B cell (primary cell): ENCODE measurements at regions not wholly inside any gene's neighbourhood (a gene's known extent, or its start where the extent isn't known, plus 50 kb on each side); places are given as distances from the start of the nearest gene placed in this dataset.

Experiments used
- ATAC-seq: fragments of 200-7000 bp; cut with Tn5 transposase; one replicate; pipeline ENCODE4 v1.10.0; 2021; ENCODE audit warnings: low read depth, mild to moderate bottlenecking, moderate number of reproducible peaks, moderate library complexity
- CTCF ChIA-PET: fragments of 350-600 bp; sonication (Branson Sonifier 250); formaldehyde crosslinking; loops from one replicate; lab custom pipeline; 2021; ENCODE audit warnings: antibody characterized with exemption, inconsistent platforms; lab: Charles Lee
- POLR2A ChIA-PET: fragments of 350-600 bp; sonication (Branson Sonifier 250); formaldehyde crosslinking; loops from one replicate; lab custom pipeline; 2021; ENCODE audit warnings: antibody characterized with exemption; lab: Charles Lee
- DNase-seq: peaks from one replicate; pipeline ENCODE4 v3.0.0; 2013
- H2AFZ ChIP-seq: 2 replicates; pipeline ENCODE4 v1.6.1; 2012; ENCODE audit warnings: mild to moderate bottlenecking, low read depth, low read length; ENCODE audit not compliant: insufficient read depth, poor library complexity, severe bottlenecking
- H3K27ac ChIP-seq, 2 donors: 1 replicate in 1 of 2; 2 replicates in 1 of 2; pipeline ENCODE4 v1.5.1; 2012 to 2013; ENCODE audit warnings: low read length in 2 of 2, mild to moderate bottlenecking in 2 of 2, moderate library complexity in 1 of 2
- H3K27me3 ChIP-seq, 4 experiments: fragments of 200-600 bp in 1 of 4; sonication (generic) in 1 of 4; replicated peaks in 1 of 4; 1 replicate in 2 of 4; 2 replicates in 2 of 4; pipeline versions ENCODE4 v1.6.1 to v1.7.0; 2013 to 2016; ENCODE audit warnings: low read length in 3 of 4, mild to moderate bottlenecking in 2 of 4, mixed read lengths in 1 of 4, moderate library complexity in 1 of 4; ENCODE audit not compliant: insufficient read depth in 4 of 4, control insufficient read depth in 3 of 4; ENCODE audit errors: control extremely low read depth in 1 of 4
- H3K36me3 ChIP-seq, 2 experiments: replicated peaks in 1 of 2; 1 replicate in 1 of 2; 2 replicates in 1 of 2; pipeline versions ENCODE4 v1.6.1 to v1.7.1; 2013; ENCODE audit warnings: low read length in 1 of 2; ENCODE audit not compliant: insufficient read depth in 2 of 2, control insufficient read depth in 1 of 2; ENCODE audit errors: control extremely low read depth in 1 of 2, extremely low read depth in 1 of 2
- H3K4me1 ChIP-seq, 2 donors: fragments of 200-600 bp in 1 of 2; sonication (generic) in 1 of 2; 1 replicate in 1 of 2; 2 replicates in 1 of 2; pipeline versions ENCODE4 v1.5.1 to v1.6.1; 2013 to 2017; ENCODE audit warnings: low read length in 2 of 2; ENCODE audit not compliant: control insufficient read depth in 2 of 2, insufficient read depth in 2 of 2
- H3K4me2 ChIP-seq: replicated peaks from 2 replicates; pipeline ENCODE3; 2012; ENCODE audit warnings: mild to moderate bottlenecking, low read depth, low read length; ENCODE audit not compliant: poor library complexity, severe bottlenecking
- H3K4me3 ChIP-seq, 5 experiments: fragments of 200-600 bp in 1 of 5; sonication (generic) in 1 of 5; 1 replicate in 3 of 5; 2 replicates in 2 of 5; pipeline versions ENCODE4 v1.5.1 to v1.7.0; 2011 to 2016; ENCODE audit warnings: low read length in 4 of 5, mild to moderate bottlenecking in 4 of 5, low read depth in 2 of 5, control low read depth in 1 of 5, moderate library complexity in 1 of 5; ENCODE audit not compliant: insufficient read depth in 1 of 5; ENCODE audit errors: control extremely low read depth in 1 of 5, extremely low read depth in 1 of 5
- H3K79me2 ChIP-seq: fragments of 200-600 bp; sonication (generic); one replicate; pipeline ENCODE4 v1.6.0; 2016; ENCODE audit warnings: low read length; ENCODE audit not compliant: control insufficient read depth, insufficient read depth
- H3K9ac ChIP-seq: fragments of 200-600 bp; sonication (generic); 2 replicates; pipeline ENCODE4 v1.6.1; 2017; ENCODE audit warnings: mild to moderate bottlenecking, low read length, moderate library complexity
- H3K9me3 ChIP-seq, 3 donors: one replicate each; pipeline versions ENCODE4 v1.6.1 to v1.7.1; 2013; ENCODE audit warnings: low read length in 2 of 3; ENCODE audit not compliant: control insufficient read depth in 2 of 3, insufficient read depth in 1 of 3; ENCODE audit errors: control extremely low read depth in 1 of 3
- H4K20me1 ChIP-seq: 2 replicates; pipeline ENCODE4 v1.6.0; 2012; ENCODE audit warnings: mild to moderate bottlenecking, low read length; ENCODE audit not compliant: insufficient read depth, control insufficient read depth, poor library complexity, severe bottlenecking
- H3K27ac Mint-ChIP-seq: one replicate; pipeline ENCODE4 v1.8.0; 2021; ENCODE audit warnings: mixed read lengths
- H3K27me3 Mint-ChIP-seq: one replicate; pipeline ENCODE4 v1.8.0; 2021; ENCODE audit warnings: mixed read lengths
- H3K4me1 Mint-ChIP-seq: one replicate; pipeline ENCODE4 v1.8.0; 2021; ENCODE audit warnings: mixed read lengths
- H3K4me3 Mint-ChIP-seq: one replicate; pipeline ENCODE4 v1.8.0; 2021; ENCODE audit warnings: mixed read lengths
- H3K9me3 Mint-ChIP-seq: one replicate; pipeline ENCODE4 v1.8.0; 2022; ENCODE audit warnings: mixed read lengths; ENCODE audit not compliant: insufficient read depth
- EZH2 ChIP-seq: IDR thresholded peaks from 2 replicates; pipeline ENCODE4 v1.6.1; 2012; ENCODE audit warnings: borderline replicate concordance, low read depth, mild to moderate bottlenecking, moderate library complexity, low read length; ENCODE audit not compliant: insufficient read depth, poor library complexity, severe bottlenecking
- WGBS: methylation state at CpG from one replicate; pipeline ENCODE4 v1.1.5; 2013; ENCODE audit warnings: missing lambda C conversion rate; ENCODE audit not compliant: insufficient coverage; 5-methylcytosine and 5-hydroxymethylcytosine counted together
- intact Hi-C: fragments of 100-400 bp; cut with micrococcal nuclease; formaldehyde crosslinking; loops from one replicate; pipeline ENCODE4 v1.10.0; 2022
- TF ChIP-seq, protein P1 (sequence below): fragments of 200-600 bp; IDR thresholded peaks from one replicate; pipeline ENCODE4 v1.8.0; 2022; ENCODE audit warnings: antibody characterized with exemption, mild to moderate bottlenecking

DNA sequence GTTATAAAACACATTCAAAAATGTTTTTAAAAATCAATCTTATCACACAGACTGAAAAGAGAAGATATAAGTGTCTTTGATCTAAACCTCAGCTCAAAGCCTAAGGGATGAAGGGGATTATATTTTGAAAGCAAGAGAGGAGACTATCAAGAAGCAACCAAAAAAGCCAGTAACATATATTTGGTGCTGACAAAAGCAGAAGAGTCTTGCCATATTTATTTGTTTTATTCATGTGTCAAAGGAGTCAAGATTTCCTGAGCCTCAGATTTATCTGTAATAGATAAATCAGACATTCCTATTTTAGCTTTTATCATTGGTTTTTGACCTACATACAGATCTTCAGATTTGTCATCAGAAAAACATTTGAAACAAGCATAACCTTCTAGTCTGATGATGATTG, 798.6 kb upstream of the PCDH9 start:
- Histone ChIP-seq H3K9ac (no peak overlapping the region), H3K27ac (no peak overlapping the region), H4K20me1 (no peaks in the 10 kb centered on the region), H3K9me3 (peaks cover 0 to 1% (median 0%) of the 10 kb centered on the region in 3 donors), H3K36me3 (no peaks in the 10 kb centered on the region), H3K27me3 (no peaks in the 10 kb centered on the region), H2AFZ (no peak overlapping the region), H3K4me1 (no peaks in the 10 kb centered on the region), H3K4me2 (no peak overlapping the region), H3K79me2 (no peaks in the 10 kb centered on the region), H3K4me3 (no peak overlapping the region)
- intact Hi-C loops: no loop called here
- H3K4me1 Mint-ChIP-seq: no peaks in the 10 kb centered on the region
- no peak for DNase-seq
- H3K9me3 Mint-ChIP-seq: peaks cover 3% of the 10 kb centered on the region
- no peak for ATAC-seq
- POLR2A ChIA-PET: no interaction called here
- CTCF ChIA-PET: no interaction called here
- no peak for TF ChIP-seq EZH2
- TF ChIP-seq, protein P1, sequence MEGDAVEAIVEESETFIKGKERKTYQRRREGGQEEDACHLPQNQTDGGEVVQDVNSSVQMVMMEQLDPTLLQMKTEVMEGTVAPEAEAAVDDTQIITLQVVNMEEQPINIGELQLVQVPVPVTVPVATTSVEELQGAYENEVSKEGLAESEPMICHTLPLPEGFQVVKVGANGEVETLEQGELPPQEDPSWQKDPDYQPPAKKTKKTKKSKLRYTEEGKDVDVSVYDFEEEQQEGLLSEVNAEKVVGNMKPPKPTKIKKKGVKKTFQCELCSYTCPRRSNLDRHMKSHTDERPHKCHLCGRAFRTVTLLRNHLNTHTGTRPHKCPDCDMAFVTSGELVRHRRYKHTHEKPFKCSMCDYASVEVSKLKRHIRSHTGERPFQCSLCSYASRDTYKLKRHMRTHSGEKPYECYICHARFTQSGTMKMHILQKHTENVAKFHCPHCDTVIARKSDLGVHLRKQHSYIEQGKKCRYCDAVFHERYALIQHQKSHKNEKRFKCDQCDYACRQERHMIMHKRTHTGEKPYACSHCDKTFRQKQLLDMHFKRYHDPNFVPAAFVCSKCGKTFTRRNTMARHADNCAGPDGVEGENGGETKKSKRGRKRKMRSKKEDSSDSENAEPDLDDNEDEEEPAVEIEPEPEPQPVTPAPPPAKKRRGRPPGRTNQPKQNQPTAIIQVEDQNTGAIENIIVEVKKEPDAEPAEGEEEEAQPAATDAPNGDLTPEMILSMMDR: no peak
- no peak overlapping the region for H3K27ac Mint-ChIP-seq
- no peaks in the 10 kb centered on the region for H3K27me3 Mint-ChIP-seq
- H3K4me3 Mint-ChIP-seq: no peak overlapping the region

DNA sequence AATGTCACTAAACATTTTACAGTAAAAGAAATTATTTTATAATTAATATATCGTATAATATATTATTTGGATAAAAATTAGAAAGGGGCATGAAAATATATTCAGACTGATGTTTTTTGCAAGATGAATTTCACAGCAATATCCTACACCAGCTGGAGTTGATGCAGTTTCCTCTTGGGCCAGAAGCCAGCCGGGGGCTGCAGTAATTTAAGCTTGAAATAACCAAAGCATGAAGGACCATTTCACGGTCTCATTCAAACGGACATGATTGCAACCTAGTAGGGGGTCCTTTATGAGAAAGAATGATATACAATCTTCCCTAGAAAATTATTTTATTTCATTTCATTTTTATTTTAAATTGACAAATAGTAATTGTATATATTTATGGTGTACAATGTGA, 797.2 kb upstream of the PCDH9 start:
- Histone ChIP-seq H3K79me2 (no peaks in the 10 kb centered on the region), H3K4me3 (no peak overlapping the region), H3K9ac (no peak overlapping the region), H3K36me3 (no peaks in the 10 kb centered on the region), H3K4me1 (no peaks in the 10 kb centered on the region), H3K4me2 (no peak overlapping the region), H3K9me3 (peaks cover 0 to 1% (median 0%) of the 10 kb centered on the region in 3 donors), H3K27me3 (no peaks in the 10 kb centered on the region), H4K20me1 (no peaks in the 10 kb centered on the region), H2AFZ (no peak overlapping the region), H3K27ac (no peak overlapping the region)
- CTCF ChIA-PET: no interaction called here
- POLR2A ChIA-PET: no interaction called here
- H3K4me3 Mint-ChIP-seq: no peak overlapping the region
- intact Hi-C loops: no loop called here
- ATAC-seq (no peak), DNase-seq (no peak)
- TF ChIP-seq EZH2: no peak
- H3K4me1 Mint-ChIP-seq: no peaks in the 10 kb centered on the region
- no peaks in the 10 kb centered on the region for H3K27me3 Mint-ChIP-seq
- H3K9me3 Mint-ChIP-seq: peaks cover 3% of the 10 kb centered on the region
- no peak overlapping the region for H3K27ac Mint-ChIP-seq
- no CpG with 5 or more reads among the region's 4 CpGs for WGBS
